CD4-positive, alpha-beta T cell treated with Interleukin-4 for 1 hour (primary cell): ENCODE measurements at regions not wholly inside any gene's neighbourhood (a gene's known extent, or its start where the extent isn't known, plus 50 kb on each side); places are given as distances from the start of the nearest gene placed in this dataset.
"Not testable (repeated sequence)": the region's sequence is repeated elsewhere in the genome, so short reads cannot be mapped to it uniquely, and the experiment has no call there.

Source experiments
- DNase-seq, 2 donors: peaks; one replicate each; pipeline ENCODE4 v3.0.0-alpha.2; 2020 to 2022

- DNase-seq = no peak
Measured at GRCh38 chr17:5911919-5912318, 158.3 kb upstream of the WSCD1 start.

- DNase-seq = no peak
Measured at GRCh38 chr17:5913032-5913531, 157.1 kb upstream of the WSCD1 start.

- no peak for DNase-seq
Measured at GRCh38 chr17:5913641-5914040, 156.5 kb upstream of the WSCD1 start.

GRCh38 chr17:5915337-5915736, 154.8 kb upstream of the WSCD1 start:
- no peak for DNase-seq

GRCh38 chr17:5919089-5919488, 151.1 kb upstream of the WSCD1 start:
- DNase-seq = no peak

- no peak for DNase-seq
Measured at GRCh38 chr17:5921512-5922282, 148.5 kb upstream of the WSCD1 start.

GRCh38 chr17:5922476-5922875, 147.7 kb upstream of the WSCD1 start:
- DNase-seq = no peak

GRCh38 chr17:5929721-5930120, 140.5 kb upstream of the WSCD1 start:
- DNase-seq = no peak

GRCh38 chr17:5930555-5930954, 139.6 kb upstream of the WSCD1 start:
- DNase-seq = not testable (repeated sequence)

GRCh38 chr17:5931616-5932015, 138.6 kb upstream of the WSCD1 start:
- no peak for DNase-seq

- DNase-seq = no peak
Measured at GRCh38 chr17:5933430-5933829, 136.7 kb upstream of the WSCD1 start.

- no peak for DNase-seq
Measured at GRCh38 chr17:5941258-5941657, 128.9 kb upstream of the WSCD1 start.

GRCh38 chr17:5942687-5943086, 127.5 kb upstream of the WSCD1 start:
- DNase-seq = no peak

GRCh38 chr17:5943232-5943631, 126.9 kb upstream of the WSCD1 start:
- DNase-seq = no peak

GRCh38 chr17:5943982-5944381, 126.2 kb upstream of the WSCD1 start:
- DNase-seq = no peak

GRCh38 chr17:5947701-5948180, 122.4 kb upstream of the WSCD1 start:
- no peak for DNase-seq

GRCh38 chr17:5948811-5949210, 121.4 kb upstream of the WSCD1 start:
- no peak for DNase-seq

GRCh38 chr17:5950878-5951277, 119.3 kb upstream of the WSCD1 start:
- no peak for DNase-seq

GRCh38 chr17:5951912-5952311, 118.3 kb upstream of the WSCD1 start:
- no peak for DNase-seq

GRCh38 chr17:5952518-5952917, 117.7 kb upstream of the WSCD1 start:
- DNase-seq = no peak

GRCh38 chr17:5955764-5956163, 114.4 kb upstream of the WSCD1 start:
- no peak for DNase-seq

- DNase-seq = no peak
Measured at GRCh38 chr17:5958850-5959249, 111.3 kb upstream of the WSCD1 start.

GRCh38 chr17:5962371-5962770, 107.8 kb upstream of the WSCD1 start:
- DNase-seq = no peak

- DNase-seq = no peak
Measured at GRCh38 chr17:5971969-5972368, 98.2 kb upstream of the WSCD1 start.

- no peak for DNase-seq
Measured at GRCh38 chr17:5973410-5973809, 96.8 kb upstream of the WSCD1 start.
